Cardiac muscle cell (in vitro differentiated cells and primary cell): ENCODE measurements at regions not wholly inside any gene's neighbourhood (a gene's known extent, or its start where the extent isn't known, plus 50 kb on each side); places are given as distances from the start of the nearest gene placed in this dataset.

Experiments
- DNase-seq, 2 donors: peaks; one replicate each; pipeline versions ENCODE4 v3.0.0 to v3.0.0-alpha.2; 2010 to 2017; ENCODE audit warnings: low read depth in 1 of 2, low spot score in 1 of 2
- H3K27ac ChIP-seq: fragments of 200-600 bp; sonication (generic); 2 replicates; pipeline ENCODE4 v1.5.1; 2016
- H3K27me3 ChIP-seq: fragments of 200-600 bp; sonication (generic); 2 replicates; pipeline ENCODE4 v1.6.0; 2016; ENCODE audit warnings: control low read depth
- H3K36me3 ChIP-seq: fragments of 200-600 bp; sonication (generic); 2 replicates; pipeline ENCODE4 v1.5.1; 2016; ENCODE audit warnings: control low read depth
- H3K4me1 ChIP-seq: fragments of 200-600 bp; sonication (generic); 2 replicates; pipeline ENCODE4 v1.8.1; 2017; ENCODE audit warnings: low read depth, mild to moderate bottlenecking, mixed run types
- H3K4me3 ChIP-seq: fragments of 200-600 bp; sonication (generic); 2 replicates; pipeline ENCODE4 v1.5.1; 2016; ENCODE audit warnings: mild to moderate bottlenecking
- H3K9me3 ChIP-seq: fragments of 200-600 bp; sonication (generic); 2 replicates; pipeline ENCODE4 v1.5.1; 2017; ENCODE audit warnings: low read depth, mild to moderate bottlenecking, control low read depth
- TF ChIP-seq, protein P1 (sequence below): IDR thresholded peaks from 2 replicates; pipeline ENCODE4 v1.5.1; 2012; ENCODE audit warnings: low read depth, mild to moderate bottlenecking, low read length

DNA sequence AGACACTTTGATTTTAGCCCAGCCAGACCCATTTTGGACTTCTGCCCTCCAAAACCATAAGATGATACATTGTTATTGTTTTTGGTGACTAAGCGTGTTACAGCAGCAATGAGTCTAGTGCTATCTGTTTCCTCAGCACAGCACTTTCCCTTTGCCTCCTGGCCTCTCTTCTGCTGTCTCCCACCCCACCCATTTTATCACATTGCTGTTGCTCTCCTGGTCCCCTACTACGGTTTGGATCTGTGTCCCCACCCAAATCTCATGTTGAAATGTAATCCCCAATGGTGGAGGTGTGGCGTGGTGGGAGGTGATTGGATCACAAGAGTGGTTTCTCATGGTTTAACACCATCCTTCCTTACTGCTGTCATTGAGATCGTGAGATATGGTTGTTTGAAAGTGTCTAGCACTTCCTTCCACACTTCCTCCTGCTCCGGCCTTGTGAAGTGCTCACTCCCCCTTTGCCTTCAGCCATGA, 59.8 kb upstream of the CD82 start:
- peak in 1 of 2 donors; percentile 54 for DNase-seq

DNA sequence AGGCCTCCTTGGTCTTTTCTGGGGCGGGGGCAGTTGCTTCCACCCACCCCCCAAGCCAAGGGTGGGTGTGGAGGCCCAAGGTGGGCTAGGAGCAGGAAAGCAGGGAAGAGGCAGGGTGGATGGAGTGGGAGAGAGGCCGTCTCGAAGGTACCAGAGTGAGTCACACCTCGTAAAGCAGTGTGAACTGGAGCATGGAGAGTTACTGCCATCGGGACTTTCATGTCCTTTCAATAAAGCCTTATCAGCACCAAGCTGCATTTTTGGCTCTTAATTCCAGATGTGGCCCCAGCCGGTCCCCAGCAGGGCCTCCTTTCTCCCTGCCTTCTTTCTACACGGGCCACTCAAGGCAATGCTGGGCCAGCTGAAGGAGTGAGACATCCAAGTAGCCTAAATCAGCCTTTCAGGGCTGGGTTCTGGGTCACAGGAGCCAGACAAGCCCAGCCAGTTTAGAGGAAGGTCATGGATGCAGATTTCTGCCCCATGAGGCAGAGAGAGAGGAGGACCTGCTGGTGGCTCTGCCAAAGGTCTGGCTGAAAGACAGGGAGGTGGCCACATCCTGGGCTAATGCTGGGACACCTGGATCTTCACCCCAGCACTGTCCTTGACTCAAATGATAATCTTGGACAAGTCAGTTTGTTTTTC, 59.0 kb upstream of the CD82 start:
- H3K9me3 ChIP-seq, result no peaks in the 10 kb centered on the region
- H3K4me3 ChIP-seq, result no peak overlapping the region
- H3K27me3 ChIP-seq, result no peaks in the 10 kb centered on the region
- H3K36me3 ChIP-seq, result no peaks in the 10 kb centered on the region
- no peak overlapping the region for H3K27ac ChIP-seq
- no peaks in the 10 kb centered on the region for H3K4me1 ChIP-seq
- DNase-seq, result no peak
- TF ChIP-seq, protein P1, sequence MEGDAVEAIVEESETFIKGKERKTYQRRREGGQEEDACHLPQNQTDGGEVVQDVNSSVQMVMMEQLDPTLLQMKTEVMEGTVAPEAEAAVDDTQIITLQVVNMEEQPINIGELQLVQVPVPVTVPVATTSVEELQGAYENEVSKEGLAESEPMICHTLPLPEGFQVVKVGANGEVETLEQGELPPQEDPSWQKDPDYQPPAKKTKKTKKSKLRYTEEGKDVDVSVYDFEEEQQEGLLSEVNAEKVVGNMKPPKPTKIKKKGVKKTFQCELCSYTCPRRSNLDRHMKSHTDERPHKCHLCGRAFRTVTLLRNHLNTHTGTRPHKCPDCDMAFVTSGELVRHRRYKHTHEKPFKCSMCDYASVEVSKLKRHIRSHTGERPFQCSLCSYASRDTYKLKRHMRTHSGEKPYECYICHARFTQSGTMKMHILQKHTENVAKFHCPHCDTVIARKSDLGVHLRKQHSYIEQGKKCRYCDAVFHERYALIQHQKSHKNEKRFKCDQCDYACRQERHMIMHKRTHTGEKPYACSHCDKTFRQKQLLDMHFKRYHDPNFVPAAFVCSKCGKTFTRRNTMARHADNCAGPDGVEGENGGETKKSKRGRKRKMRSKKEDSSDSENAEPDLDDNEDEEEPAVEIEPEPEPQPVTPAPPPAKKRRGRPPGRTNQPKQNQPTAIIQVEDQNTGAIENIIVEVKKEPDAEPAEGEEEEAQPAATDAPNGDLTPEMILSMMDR, result no peak

More for the DNA sequence above, 59.8 kb upstream of the CD82 start:
- no peak overlapping the region for H3K4me3 ChIP-seq
- no peaks in the 10 kb centered on the region for H3K27me3 ChIP-seq
- no peaks in the 10 kb centered on the region for H3K36me3 ChIP-seq
- no peak overlapping the region for H3K27ac ChIP-seq
- H3K4me1 ChIP-seq, result no peaks in the 10 kb centered on the region
- H3K9me3 ChIP-seq, result no peaks in the 10 kb centered on the region
- TF ChIP-seq, protein P1, result no peak

DNA sequence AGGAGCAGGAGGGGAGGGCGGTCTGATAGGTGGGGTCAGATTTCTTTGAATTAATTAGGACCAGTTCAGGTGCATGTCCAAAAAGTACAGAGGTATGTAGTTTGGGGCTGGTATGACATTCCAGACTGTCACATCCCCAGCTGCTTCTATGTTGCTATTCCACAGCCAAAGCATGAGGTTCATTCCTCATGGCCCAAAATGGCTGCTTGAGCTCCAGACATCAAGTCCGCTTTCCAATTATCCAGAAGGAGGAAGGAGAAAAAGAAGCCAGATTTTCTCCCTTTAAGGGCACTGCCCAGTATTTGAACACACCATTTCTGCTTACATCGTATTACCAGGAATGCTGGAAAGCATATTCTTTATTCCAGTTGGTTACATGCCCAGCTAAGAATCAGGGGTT, 58.0 kb upstream of the CD82 start:
- Histone ChIP-seq H3K27me3 (no peaks in the 10 kb centered on the region), H3K36me3 (no peaks in the 10 kb centered on the region), H3K4me1 (no peaks in the 10 kb centered on the region), H3K9me3 (no peaks in the 10 kb centered on the region), H3K4me3 (no peak overlapping the region), H3K27ac (no peak overlapping the region)
- TF ChIP-seq, protein P1, result no peak
- no peak for DNase-seq

DNA sequence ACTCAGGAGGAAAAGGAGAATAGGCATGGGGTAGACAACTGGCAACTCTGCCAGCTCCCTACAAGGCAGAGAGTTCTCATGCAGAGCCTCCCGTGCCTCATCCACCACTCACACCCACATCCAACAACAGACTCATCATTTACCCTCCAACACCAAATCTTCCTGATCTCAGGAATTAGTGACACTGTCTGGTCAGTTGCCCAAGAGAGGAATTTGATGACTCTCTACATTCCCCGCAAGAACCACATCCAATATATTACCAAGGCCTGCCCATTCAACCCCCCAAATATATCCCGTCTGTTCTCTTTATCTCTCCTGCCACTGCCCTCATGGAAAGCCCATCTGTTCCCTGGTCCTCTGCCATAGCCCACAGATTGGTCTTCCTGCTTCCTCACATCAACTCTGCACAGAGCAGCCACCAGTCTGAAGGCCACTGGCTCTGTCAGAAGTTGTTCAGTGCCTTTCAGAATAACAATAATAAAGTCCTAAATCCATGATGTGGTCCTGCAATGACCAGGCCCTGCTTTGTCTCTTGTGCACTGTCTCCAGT, 57.5 kb upstream of the CD82 start:
- no peaks in the 10 kb centered on the region for H3K27me3 ChIP-seq
- no peak overlapping the region for H3K4me3 ChIP-seq
- H3K4me1 ChIP-seq, result no peaks in the 10 kb centered on the region
- no peaks in the 10 kb centered on the region for H3K36me3 ChIP-seq
- H3K9me3 ChIP-seq, result no peaks in the 10 kb centered on the region
- DNase-seq, result no peak
- TF ChIP-seq, protein P1, result no peak
- H3K27ac ChIP-seq, result no peak overlapping the region

DNA sequence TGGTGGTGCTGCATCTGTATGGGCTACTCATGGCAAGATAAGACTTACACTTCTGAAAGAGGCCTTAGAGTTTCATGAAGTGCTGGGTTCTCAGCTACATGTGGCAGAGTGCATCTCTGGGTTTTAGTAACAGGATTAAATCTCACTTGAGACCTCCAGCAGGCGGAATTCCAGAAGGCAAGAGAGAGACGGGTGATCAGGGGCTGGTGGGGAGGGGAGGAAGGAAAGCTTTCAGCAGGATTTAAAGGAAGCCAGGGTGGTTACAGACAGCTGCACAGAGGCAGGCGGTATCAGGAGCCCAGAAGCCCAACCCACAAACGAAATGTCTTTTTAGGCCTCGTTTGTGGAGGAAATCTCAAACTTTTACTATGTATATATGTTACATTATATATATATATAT, 56.2 kb upstream of the CD82 start:
- H3K4me1 ChIP-seq, result no peaks in the 10 kb centered on the region
- no peak overlapping the region for H3K4me3 ChIP-seq
- peak in 1 of 2 donors; percentile 40 for DNase-seq
- no peak overlapping the region for H3K27ac ChIP-seq
- no peaks in the 10 kb centered on the region for H3K9me3 ChIP-seq
- TF ChIP-seq, protein P1, result no peak
- H3K36me3 ChIP-seq, result no peaks in the 10 kb centered on the region
- no peaks in the 10 kb centered on the region for H3K27me3 ChIP-seq
